OCI-LY7 (cell line): ENCODE measurements at regions not wholly inside any gene's neighbourhood (a gene's known extent, or its start where the extent isn't known, plus 50 kb on each side); places are given as distances from the start of the nearest gene placed in this dataset.

ENCODE experiments used
- EZH2phosphoT487 ChIP-seq: fragments of 200-600 bp; sonication (generic); IDR thresholded peaks from 2 replicates; pipeline ENCODE4 v1.6.1; 2018; ENCODE audit warnings: low read depth, borderline replicate concordance, mild to moderate bottlenecking, mixed run types, antibody characterized with exemption, low read length, moderate library complexity, mixed read lengths
- TF ChIP-seq, protein P1 (sequence below): fragments of 200-600 bp; sonication (generic); conservative IDR thresholded peaks from 2 replicates; pipeline ENCODE4 v1.5.1; 2014; ENCODE audit warnings: mild to moderate bottlenecking, antibody characterized with exemption, low read length, moderate library complexity, mixed read lengths

DNA sequence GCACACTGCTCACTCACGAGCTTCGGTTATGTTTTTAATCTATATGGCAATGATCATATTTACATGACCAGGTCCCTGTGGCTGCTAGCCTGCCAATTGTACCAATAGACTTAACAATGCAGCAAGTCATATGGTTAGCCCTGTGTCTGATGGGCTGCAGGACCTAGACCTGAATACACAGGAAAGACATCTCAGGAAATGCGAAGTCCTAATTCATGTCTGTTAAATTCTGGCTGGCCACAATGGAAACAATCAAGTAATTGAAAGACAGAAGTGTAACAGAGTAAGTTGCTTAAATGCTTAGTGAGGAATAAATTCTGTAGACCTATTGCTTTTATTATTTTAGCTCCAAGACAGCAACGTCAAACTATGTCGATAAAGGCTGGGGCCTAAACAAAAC, 112.4 kb upstream of the FZD8 start:
- TF ChIP-seq, protein P1, sequence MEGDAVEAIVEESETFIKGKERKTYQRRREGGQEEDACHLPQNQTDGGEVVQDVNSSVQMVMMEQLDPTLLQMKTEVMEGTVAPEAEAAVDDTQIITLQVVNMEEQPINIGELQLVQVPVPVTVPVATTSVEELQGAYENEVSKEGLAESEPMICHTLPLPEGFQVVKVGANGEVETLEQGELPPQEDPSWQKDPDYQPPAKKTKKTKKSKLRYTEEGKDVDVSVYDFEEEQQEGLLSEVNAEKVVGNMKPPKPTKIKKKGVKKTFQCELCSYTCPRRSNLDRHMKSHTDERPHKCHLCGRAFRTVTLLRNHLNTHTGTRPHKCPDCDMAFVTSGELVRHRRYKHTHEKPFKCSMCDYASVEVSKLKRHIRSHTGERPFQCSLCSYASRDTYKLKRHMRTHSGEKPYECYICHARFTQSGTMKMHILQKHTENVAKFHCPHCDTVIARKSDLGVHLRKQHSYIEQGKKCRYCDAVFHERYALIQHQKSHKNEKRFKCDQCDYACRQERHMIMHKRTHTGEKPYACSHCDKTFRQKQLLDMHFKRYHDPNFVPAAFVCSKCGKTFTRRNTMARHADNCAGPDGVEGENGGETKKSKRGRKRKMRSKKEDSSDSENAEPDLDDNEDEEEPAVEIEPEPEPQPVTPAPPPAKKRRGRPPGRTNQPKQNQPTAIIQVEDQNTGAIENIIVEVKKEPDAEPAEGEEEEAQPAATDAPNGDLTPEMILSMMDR = no peak
- TF ChIP-seq EZH2phosphoT487 = no peak
